ENCODE measurements at regions not wholly inside any gene's neighbourhood (a gene's known extent, or its start where the extent isn't known, plus 50 kb on each side); places are given as distances from the start of the nearest gene placed in this dataset.

DNA sequence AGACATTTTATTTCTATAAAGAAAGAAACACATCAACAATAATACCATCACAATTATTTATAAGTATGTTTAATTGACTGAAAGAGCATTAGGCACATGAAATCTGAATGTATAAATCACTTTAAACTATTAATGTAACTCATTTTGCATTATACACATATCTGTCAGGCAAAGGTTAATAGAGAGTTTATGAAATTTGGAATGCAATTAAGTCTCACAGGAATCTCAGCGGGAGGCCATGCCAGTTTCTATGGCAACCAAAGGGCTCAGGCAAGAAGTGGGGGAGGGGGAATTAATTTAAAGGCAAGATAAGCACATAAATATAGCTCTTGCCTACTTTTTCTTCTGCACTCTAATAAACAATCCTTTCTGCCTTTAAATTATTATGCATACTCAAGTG is 152.6 kb downstream of the SLC16A9 start:
- TF ChIP-seq, protein P1, sequence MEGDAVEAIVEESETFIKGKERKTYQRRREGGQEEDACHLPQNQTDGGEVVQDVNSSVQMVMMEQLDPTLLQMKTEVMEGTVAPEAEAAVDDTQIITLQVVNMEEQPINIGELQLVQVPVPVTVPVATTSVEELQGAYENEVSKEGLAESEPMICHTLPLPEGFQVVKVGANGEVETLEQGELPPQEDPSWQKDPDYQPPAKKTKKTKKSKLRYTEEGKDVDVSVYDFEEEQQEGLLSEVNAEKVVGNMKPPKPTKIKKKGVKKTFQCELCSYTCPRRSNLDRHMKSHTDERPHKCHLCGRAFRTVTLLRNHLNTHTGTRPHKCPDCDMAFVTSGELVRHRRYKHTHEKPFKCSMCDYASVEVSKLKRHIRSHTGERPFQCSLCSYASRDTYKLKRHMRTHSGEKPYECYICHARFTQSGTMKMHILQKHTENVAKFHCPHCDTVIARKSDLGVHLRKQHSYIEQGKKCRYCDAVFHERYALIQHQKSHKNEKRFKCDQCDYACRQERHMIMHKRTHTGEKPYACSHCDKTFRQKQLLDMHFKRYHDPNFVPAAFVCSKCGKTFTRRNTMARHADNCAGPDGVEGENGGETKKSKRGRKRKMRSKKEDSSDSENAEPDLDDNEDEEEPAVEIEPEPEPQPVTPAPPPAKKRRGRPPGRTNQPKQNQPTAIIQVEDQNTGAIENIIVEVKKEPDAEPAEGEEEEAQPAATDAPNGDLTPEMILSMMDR (IDR thresholded peaks at IDR 0.05; ENCODE audit: low read length): no peak
- TF ChIP-seq EZH2phosphoT487 (IDR thresholded peaks at IDR 0.05; ENCODE audit: low read length): no peak
- no peak for TF ChIP-seq EZH2 (optimal IDR thresholded peaks at IDR 0.05; ENCODE audit: low read depth, low read length)

Measured in MM.1S (cell line).